ENCODE measurements at regions not wholly inside any gene's neighbourhood (a gene's known extent, or its start where the extent isn't known, plus 50 kb on each side); places are given as distances from the start of the nearest gene placed in this dataset.

DNA sequence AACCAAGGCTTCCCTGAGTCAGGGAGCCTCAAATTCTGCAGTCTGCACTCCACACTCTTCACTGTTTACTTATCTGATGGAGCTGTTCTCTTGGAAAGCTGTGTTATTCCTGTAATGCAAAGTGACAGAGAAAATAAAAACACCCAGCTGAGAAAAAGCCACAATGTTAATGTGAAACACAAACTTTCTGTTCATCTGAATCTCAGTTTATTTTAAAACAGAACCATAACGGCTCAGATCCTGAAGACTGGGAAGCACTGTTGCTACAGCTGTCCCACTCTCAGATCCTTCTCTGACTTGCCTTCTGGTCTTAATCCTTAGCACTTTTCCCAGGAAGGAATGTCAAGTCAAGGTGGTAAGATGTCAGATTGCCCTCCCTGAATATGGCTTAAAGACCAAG lies 736.6 kb downstream of the DHX35 start:
- DNase-seq (ENCODE audit: low read depth), result no peak

DNA sequence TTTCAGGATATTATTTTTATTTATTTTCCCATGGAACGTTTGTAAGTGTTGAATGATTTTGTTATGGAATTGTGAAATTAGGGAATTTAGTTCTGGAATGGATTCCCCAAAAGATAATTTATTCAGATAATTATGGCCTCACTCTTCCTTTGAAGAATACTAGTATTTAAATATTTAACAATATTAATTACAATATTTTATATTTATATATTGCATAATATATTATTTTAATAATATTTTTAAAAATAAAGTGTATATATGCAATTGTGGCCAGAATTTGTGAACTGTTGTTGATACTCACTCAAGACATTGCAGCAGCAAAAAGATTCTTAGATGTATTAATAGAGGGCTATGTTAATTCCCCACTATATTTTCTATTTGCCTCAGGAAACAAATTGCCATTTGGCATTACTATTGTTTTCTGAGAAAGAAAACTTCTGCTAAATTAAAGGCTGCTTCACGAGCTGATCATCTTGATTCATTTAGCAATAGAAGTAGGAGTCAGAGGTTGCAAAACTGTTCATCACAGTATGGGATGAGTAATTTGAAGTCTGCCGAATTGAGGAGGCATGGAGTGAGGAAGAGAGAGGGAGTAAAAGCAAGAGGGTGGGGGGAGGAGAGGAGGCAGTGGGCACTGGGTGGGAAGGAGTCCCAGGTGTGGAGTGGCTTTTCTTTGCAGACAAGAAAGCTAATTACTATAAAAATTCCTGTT lies 729.2 kb downstream of the DHX35 start:
- no peak for DNase-seq (ENCODE audit: low read depth)

DNA sequence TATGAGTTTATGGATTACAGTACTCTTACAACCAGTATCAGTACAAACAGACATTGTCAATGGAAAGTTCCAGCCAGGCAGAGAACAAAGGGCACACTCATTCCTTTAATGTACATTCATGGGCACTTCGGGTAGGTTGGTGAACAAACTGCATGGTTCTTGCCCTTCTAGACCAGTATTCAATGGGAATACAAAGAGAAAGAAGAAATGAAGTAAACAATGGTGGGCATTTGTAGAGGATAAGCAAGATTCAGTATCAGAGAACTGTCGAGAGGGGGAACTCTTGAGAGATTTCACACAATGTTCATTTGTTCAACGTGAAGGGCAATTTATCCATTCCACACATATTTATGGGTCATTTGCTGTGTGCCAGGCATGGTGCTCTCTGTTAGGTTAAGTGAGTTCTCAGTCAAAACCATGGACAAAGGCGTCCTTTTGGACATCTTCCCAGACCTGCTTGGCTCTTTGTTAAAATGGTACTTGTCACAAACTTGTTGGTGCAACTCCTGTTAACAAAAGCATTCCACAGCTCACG lies 714.8 kb downstream of the DHX35 start:
- DNase-seq (ENCODE audit: low read depth), result no peak

DNA sequence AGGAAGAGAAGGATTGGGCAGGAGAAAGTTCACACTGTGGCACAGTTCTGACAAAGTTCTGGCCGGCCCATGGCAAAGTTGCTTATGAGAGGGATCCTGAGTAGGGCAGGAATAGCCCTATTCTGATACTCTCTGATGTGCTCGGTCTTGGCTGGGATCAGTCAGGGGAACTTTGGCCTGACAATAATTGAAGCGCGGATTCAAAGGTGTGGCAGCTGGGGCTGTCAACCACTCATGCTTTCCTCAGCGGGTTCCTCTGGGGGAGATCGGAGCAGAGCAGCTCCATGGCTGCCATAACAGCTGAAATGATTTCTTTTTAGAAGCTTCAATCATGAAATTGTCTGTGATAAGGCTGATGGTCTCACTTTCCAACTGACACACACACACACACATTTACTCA lies 714.1 kb downstream of the DHX35 start:
- DNase-seq (ENCODE audit: low read depth), result no peak

DNA sequence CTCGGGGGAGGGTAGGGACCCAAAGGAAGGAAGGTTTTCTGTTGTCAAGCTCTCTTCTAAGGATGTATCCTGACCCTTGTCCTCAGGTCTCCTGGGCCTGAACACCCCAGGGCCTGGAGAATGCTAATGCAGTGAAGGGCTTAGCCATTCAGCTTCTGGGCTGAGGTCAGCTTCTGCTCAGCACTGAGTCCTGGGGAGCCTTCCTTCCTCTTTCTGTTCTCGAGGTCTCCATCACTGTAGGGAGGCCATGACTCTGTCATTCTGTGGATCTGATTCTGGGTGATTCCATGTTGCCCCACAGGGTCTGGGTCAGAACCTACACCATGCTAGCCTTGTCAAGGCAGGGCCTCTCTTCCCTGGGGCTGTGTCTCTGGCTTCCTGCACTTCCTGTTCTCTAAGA lies 712.7 kb downstream of the DHX35 start:
- no peak for DNase-seq (ENCODE audit: low read depth)

DNA sequence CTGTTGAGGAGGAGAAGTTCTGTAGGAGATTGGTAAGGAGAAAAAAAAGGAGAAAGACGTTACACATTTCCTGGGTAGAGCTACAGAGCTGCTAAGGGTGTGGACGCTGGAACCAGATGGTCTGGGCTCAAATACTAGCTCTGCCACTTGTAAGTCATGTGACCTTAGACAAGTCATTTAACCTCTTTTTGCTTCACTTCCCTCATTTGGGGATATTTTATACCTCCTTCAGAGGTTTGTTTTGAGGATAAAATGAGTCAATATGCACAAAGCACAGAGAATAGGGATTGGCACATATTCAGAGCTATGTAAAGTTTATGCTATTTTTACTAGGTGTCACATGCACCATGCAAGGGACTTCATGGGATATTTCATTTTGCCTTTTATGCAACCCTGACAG lies 708.8 kb downstream of the DHX35 start:
- DNase-seq (ENCODE audit: low read depth), result no peak

DNA sequence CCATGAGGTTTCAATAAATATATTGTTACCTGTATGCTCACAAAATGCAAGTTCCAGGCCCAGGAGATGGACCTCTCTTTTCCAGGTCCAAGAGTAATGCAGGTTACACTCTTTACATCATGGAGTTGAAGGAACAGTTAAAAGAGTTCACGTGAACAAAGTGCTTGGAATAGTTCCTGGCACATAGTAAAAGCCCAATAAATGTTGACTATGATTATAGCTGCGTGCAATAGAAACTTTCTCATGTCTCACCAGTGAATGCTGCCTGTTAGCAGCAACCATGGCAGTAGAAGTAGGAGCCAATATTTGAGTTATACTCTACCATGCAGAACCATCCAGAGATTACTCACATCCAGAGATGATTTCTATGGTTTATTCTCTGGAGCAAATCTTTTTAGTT lies 707.5 kb downstream of the DHX35 start:
- no peak for DNase-seq (ENCODE audit: low read depth)

DNA sequence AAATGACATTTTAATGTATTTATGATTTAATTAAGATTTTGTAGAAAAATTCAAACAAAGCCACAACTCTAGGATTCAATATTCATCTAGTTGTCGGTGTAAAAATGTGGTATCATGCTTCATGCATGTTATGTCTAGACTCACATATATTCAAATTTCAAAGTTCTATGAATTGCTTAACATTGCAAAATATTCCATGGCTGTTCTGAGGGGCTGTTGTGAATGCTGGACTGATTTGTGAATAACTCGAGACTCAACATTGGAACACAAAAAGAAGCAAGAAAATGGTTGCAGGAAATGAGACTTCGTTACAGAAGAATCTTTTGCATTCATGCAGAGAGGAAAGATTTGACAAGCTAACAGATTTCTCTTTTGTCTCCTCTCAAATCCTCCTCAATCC lies 705.9 kb downstream of the DHX35 start:
- no peak for DNase-seq (ENCODE audit: low read depth)

DNA sequence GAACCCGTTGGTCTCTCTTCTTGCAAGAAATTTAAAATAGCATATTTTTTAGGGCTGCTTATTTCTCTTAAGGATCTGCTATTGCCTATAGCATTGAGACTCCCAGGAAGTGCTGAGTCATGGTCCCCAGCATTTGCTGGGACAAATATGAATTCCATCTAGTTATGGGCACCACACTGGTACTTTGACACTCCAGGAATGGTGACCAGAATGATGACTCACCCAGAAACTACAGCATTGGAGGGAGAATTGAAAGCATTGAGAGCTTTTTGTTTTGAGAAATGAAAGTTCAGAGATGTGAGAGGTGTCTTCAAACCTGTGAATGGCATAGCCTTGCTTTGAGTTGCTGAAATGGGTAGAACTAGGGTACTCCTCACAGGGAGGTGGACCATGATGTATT lies 699.7 kb downstream of the DHX35 start:
- no peak for DNase-seq (ENCODE audit: low read depth)

DNA sequence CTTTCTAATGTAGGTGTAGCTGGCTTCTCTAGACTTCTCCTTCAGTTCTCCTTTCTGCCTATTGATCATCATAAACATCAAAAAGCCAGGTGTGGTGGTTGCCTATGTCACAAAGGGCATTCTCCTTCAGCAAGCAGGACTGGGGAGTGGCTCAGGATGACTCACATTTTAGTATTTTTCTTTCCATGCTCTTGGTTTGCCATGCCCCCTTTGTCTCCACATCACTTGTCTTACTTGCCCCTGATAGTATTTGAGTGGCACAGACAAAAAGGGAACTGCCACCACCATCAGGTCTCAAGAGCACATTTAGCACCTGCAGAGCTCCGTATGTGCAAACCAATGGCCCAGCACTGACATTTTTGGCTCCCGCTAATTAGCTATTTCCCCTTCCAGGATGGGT lies 698.8 kb downstream of the DHX35 start:
- DNase-seq (ENCODE audit: low read depth), result no peak

DNA sequence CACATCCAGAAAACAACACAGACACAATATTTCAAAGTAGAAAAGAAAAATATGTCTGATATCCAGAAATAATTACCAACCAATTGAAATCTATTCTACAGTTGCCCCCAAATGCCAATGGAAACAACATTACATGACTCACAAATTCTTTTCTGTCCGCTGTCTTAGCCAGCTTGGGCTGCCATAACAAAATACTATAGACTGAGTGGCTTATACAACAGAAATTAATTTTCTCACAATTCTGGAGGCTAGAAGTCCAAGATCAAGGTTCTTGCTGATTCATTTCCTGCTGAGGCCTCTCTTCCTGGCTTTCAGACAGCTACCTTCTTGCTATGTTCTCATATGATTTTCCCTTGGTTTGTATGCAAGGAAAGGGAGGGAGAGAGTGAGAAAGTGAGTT lies 698.1 kb downstream of the DHX35 start:
- DNase-seq (ENCODE audit: low read depth), result no peak

DNA sequence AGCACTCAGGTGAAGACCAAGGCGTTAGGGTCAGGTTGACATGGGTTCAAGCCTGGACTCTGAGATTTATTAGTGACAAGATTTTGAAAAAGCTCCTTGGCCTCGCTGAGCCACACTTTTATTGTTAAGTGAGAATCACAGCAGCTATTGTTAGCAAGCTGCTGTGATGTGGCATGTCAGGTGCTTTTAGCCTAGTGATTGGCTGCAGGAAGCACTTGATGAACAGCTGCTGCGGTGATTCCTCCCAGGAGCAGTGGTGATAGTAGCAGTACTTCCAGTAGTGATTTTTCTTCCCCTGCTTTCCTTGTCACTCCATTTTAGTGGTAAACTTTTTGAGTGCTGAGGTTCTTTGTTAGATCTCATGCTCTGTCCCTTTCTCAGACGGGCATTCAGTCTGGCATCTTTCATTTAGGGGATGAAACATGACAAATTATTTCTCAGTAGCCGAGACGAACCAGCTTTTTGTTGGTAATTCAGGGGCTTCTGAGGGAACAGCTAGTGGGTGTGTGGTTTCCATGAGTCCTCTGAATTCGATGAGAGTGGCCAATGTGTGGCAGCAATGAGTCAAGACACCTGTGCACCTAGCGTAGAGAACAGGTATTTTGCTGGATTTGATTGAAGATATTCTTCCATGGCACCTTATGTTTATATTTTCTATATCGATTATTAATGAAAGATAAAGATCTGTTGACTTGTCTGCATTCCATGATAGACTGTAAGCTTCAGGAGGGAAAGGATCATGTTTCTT lies 696.7 kb downstream of the DHX35 start:
- DNase-seq (ENCODE audit: low read depth), result no peak

DNA sequence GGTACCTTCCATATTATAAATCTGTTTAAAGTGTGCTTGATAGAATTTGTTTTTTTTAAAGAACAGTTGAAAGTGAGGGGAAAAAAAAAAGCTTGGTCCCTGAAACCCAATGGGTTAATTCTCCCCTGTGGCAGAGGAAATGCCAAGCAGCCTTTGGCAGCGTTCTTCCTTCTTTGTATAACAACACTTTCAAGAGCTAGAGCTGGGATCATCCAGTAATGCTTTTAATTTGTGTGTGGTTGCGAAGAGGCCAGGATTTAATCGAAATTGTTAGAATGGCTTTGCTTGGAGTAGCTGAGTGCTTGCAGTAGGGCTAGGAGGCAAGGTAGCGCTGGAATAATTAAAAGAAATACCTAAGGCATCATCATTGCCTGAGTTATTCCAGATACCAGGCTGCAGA lies 692.0 kb downstream of the DHX35 start:
- no peak for DNase-seq (ENCODE audit: low read depth)

DNA sequence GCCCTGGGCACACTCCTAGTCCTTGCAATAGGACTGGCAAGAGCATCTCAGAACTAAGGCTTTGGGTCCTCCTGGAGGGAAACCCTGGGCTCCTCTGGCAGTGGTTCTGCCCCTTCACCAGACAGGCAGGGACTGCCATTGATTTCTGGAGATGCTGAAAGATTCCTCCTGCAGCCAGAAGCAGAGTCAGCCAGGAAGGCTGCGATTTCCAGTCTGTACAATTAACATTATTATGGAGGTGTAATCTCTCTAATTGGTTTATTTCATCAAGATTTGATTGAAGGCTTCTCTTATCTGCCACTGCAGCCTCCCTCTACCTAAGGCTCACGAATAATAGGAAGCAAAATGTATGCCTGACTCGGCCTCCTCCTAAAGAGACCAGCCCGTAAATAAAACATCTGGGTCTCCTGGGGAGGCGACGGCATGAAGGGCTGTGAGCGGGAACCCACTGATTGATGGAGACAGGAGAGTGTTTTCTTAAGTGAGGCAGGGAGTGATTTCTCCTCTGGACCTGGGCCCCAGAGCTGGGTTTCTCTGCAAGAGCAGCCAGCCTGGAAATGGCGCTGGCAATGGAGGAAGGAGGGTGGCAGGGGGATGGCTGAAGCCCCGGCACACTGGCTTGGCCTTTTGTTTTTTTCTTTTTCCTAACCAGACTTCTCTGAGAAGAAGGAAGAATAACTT lies 689.6 kb downstream of the DHX35 start:
- DNase-seq (ENCODE audit: low read depth), result no peak

DNA sequence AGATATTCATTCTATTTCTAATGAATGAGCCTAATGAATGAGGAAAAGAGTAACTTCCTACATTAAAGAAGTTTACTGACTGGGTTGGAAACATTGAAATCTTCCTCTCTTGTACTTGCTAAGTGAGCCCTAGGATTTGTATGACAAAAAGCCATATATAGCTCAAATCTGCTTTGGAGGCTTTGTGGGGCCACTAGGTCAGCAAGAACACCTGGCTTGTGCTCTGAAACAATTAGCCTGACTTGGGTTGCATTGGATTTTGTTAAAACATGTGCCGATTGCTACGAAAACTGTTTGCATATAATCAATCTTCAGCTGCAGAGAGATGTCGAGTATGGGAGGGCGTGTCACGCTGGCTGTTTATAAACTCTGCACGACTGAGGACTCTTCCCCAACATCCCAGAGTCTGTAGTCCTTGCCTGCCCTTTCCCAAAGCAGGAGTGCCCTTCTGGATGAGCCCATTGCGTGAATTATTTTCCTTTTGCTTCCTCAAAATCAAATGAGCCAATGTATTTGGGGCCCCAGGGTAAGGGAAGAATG lies 684.8 kb downstream of the DHX35 start:
- DNase-seq (ENCODE audit: low read depth), result no peak

DNA sequence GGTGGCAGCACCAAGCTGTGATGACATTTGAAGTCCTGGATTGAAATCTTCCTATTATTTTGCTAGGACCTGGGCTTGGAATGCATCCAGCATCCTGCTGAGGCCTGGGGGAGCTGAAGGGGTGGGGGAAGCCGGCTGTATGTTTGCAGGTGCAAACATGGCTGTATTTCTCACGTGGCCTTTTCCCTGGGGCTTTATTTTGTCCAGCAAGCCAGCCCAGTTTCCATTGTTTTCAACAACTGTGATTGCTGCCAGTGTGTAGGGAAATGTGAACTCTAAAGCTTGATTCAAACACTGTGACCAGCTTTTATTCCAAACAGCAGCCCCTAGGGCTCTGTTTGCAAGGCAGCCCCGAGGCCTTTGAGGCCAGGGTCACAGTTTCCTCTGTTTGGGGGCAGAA lies 683.0 kb downstream of the DHX35 start:
- DNase-seq (ENCODE audit: low read depth), result no peak

DNA sequence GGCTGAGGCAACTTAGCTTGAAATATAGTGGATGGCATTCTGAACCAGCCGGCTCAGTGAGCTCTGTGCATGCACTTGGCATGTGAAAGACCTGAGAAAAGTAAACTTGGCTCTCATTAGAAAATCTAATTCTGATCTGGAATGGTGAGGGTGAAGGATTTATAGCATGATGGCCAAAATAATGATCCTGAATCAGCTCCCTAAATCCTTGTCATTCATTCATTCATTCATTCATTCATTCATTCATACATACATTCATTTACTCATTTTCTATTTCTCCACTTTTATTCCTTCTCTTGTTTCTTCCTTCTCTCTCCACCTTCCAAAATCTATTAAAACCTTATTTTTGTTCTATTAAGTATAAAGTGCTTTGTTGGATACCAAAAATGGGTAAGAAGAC lies 681.1 kb downstream of the DHX35 start:
- DNase-seq (ENCODE audit: low read depth), result no peak

DNA sequence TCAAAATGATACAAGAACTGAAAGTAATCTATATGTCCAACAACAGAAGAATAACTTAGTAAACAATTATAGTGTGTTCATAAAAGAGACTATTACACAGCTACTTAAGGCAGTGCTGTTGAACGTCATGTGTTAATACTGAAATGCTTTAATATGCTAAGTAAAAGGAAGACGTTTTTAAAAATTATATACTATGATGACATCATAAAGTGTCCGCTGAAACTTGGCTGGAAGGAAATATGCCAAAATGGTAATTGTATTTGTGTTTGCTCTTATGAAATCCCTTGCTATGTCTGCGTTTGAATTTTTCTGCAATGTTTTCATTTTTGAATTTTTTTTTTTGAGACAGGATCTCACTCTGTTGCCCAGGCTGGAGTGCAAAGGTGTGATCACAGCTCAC lies 679.3 kb downstream of the DHX35 start:
- DNase-seq (ENCODE audit: low read depth), result no peak

DNA sequence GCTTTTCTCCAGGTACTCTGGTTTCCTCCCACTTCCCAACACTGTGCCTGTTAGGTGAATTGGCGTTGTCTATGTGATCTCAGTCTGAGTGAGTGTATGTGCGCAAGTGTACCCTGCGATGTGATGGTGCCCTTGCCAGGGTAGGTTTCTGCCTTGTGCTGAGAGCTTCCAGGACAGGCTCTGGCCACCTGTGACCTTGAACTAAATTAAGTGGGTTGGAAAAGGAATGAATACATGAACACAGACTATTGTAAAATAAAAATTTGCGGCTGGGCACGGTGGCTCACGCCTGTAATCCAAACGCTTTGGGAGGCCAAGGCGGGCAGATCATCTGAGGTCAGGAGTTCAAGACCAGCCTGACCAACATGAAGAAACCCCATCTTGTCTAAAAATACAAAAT lies 678.0 kb downstream of the DHX35 start:
- no peak for DNase-seq (ENCODE audit: low read depth)

DNA sequence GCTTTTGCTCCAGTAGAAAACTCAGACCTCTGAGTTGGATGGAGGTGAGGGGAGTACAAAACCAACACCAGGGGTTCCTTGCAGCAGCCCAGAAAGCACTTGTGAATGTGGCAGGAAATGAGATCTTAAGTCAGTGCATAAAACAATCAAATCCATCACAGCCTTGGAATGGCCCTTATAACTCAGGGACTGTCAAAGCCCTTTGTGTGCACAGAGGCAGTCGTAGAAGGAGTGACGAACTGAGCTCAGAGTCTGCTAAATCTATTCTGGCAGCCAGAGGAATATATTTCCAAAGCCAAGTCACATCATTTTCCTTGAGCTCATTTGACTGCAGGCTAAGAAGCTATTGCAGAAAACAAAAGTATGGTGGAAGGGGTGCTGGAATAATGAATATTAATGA lies 676.6 kb downstream of the DHX35 start:
- DNase-seq (ENCODE audit: low read depth), result no peak

DNA sequence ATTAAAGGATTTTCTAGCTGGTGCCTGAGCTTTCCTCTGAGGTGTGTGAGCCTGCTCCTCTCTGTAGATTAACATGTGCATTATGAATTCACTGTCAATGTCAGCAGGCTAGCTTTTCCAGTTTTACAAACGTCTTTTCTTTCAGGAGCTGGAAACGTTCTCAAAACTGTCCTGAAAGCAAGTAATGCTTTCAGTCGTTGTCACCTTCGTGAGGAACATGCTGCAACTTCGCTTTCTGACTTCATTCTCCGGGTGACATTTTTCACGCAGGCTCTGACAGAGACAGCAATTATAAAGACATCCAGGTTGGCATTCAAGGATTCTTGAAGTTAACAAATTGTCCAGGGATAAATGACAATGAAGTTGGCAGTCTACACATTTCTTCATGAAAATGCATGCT lies 671.5 kb downstream of the DHX35 start:
- DNase-seq (ENCODE audit: low read depth), result no peak

DNA sequence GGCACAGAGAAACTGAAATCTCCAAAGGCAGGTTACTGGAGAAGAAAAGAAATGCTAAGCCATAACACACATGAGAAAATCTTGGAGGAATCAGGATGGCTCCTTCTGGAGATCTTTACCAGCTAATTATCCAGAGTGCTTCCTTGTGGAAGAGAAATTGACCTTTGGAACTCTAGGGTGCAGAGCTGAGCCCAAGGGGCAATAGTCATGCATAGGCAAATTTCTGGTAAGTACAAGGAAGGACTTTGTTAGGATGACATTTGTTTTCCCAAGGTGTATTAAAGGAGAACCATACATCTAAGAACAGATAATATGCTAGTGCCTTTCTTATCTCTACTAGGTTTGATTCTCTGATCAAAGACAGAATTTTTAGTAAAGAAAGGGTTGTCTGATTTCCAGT lies 670.6 kb downstream of the DHX35 start:
- DNase-seq (ENCODE audit: low read depth), result no peak

DNA sequence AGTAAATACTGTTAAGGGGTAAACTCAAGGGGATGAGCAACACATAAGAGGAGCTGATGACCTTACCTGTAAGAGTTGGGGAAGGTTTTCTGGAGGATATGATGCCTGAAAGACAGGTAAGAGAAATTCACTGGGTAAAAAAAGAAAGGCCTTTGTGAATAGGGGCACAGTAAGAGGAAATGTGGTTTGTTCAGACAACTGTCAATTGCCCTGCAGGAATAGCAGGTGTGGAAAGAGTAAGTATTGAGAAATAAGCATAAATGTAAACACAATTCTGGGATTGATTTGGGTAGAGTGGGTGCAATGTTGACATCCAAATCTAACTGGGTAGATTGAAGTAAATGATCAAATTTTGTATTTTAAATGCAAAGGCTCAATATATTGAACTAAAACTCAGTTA lies 670.0 kb downstream of the DHX35 start:
- DNase-seq (ENCODE audit: low read depth), result no peak

Data from stimulated activated CD4-positive, alpha-beta T cell treated with anti-CD3 and anti-CD28 coated beads, Interleukin-2, amount 100 ng/mL, for 4 hours (primary cell).